Effector memory CD4-positive, alpha-beta T cell (primary cell): ENCODE measurements at regions not wholly inside any gene's neighbourhood (a gene's known extent, or its start where the extent isn't known, plus 50 kb on each side); places are given as distances from the start of the nearest gene placed in this dataset.
"Not testable (repeated sequence)": the region's sequence is repeated elsewhere in the genome, so short reads cannot be mapped to it uniquely, and the experiment has no call there.

ENCODE experiments used
- DNase-seq, 3 donors: peaks; one replicate each; pipeline ENCODE4 v3.0.0-alpha.2; 2020
- H3K27ac ChIP-seq: 2 replicates; pipeline ENCODE4 v1.7.0; 2013; ENCODE audit warnings: mild to moderate bottlenecking, low read length, moderate library complexity; ENCODE audit not compliant: insufficient read depth, poor library complexity, severe bottlenecking
- H3K27me3 ChIP-seq: replicated peaks from 2 replicates; pipeline ENCODE4 v1.7.0; 2013; ENCODE audit warnings: mild to moderate bottlenecking, low read length; ENCODE audit not compliant: insufficient read depth, control insufficient read depth, poor library complexity, severe bottlenecking
- H3K36me3 ChIP-seq: 2 replicates; pipeline ENCODE4 v1.7.0; 2013; ENCODE audit warnings: mild to moderate bottlenecking, low read length, moderate library complexity; ENCODE audit not compliant: control insufficient read depth, insufficient read depth
- H3K4me1 ChIP-seq: 2 replicates; pipeline ENCODE4 v1.7.0; 2013; ENCODE audit warnings: low read length, mild to moderate bottlenecking; ENCODE audit not compliant: control insufficient read depth, insufficient read depth, poor library complexity, severe bottlenecking
- H3K4me3 ChIP-seq: 2 replicates; pipeline ENCODE4 v1.7.0; 2013; ENCODE audit warnings: low read length, low read depth, mild to moderate bottlenecking; ENCODE audit not compliant: insufficient read depth, poor library complexity, severe bottlenecking
- H3K9me3 ChIP-seq: 2 replicates; pipeline ENCODE4 v1.7.0; 2013; ENCODE audit warnings: mild to moderate bottlenecking, low read length, moderate library complexity; ENCODE audit not compliant: control insufficient read depth

DNA sequence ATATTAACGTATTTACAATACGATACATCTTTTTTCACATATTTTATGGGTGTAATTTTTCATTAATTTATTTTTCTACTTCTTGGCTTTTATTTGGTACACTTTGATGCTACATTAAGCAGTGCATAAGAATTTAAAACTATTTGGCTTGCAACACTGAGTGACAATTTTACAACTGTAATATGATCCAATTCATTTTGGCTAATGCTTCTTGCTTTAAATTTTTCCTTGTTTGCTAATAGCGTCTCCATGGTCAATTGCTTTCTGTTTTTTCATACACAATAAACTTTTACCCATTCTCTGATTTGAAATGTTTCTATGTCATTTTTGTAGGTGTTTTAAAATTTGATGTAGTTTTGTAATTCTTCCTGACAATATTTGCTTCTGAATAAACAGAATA is 773.2 kb downstream of the FAM181B start:
- H3K9me3 ChIP-seq: no peaks in the 10 kb centered on the region
- no peaks in the 10 kb centered on the region for H3K27me3 ChIP-seq
- DNase-seq: no peak
- no peaks in the 10 kb centered on the region for H3K36me3 ChIP-seq
- no peak overlapping the region for H3K4me3 ChIP-seq
- H3K4me1 ChIP-seq: no peaks in the 10 kb centered on the region
- no peak overlapping the region for H3K27ac ChIP-seq

DNA sequence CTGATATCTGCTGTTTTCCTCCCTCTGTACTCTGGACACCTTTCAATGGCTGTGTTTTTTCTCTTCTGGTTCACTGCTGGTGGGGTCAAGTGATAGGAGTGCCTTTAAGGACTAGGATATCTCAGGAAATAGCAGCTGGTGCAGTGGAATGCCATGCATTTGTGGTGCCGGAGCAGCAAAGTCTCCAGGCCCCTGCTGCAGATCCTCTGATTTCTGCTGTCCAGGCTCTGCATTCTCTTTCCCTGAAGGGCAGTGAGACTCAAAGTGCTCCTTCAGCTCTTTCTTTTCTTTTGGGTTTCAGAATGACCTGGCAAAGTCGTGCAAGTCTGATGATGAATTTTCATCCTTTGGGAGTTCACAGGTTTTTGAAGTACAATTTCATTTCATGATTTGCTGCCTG is 774.3 kb downstream of the FAM181B start:
- no peaks in the 10 kb centered on the region for H3K36me3 ChIP-seq
- no peak for DNase-seq
- H3K9me3 ChIP-seq: no peaks in the 10 kb centered on the region
- no peaks in the 10 kb centered on the region for H3K4me1 ChIP-seq
- H3K27me3 ChIP-seq: no peaks in the 10 kb centered on the region
- H3K4me3 ChIP-seq: no peak overlapping the region
- no peak overlapping the region for H3K27ac ChIP-seq

DNA sequence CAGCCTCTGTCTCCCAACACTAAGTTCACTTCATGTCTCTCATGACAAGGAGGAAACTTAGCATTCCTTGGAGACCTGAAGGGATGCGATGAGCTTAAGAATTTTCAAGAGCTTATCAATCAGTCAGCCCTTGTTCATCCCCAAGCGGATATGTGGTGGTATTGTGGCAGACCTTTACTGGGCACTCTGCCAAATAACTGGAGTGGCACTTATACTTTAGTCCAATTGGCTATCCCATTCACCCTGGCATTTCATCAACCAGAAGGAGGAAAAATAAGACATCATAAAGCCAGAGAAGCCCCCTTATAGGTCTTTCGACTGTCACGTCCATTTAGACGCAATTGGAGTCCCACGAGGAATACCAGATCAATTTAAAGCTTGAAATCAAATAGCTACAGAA is 779.4 kb downstream of the FAM181B start:
- not testable (repeated sequence) for H3K36me3 ChIP-seq, DNase-seq

DNA sequence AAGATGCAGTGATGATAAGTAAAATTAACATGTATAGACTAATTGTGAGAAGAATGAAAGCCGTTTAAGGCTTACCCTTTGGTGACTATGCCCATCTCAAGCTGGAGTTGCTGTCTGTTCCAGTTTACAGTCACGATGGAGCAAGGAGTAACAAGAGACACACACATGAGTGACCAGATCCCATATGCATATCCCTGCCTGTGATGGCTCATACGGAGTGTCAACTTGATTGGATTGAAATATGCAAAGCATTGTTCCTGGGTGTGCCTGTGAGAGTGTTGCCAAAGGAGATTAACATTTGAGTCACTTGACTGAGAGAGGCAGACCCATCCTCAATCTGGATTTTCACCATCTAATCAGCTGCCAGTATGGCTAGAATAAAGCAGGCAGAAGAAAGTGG is 786.8 kb downstream of the FAM181B start:
- Histone ChIP-seq H3K4me1 (no peaks in the 10 kb centered on the region), H3K9me3 (no peaks in the 10 kb centered on the region), H3K27ac (no peak overlapping the region), H3K4me3 (no peak overlapping the region), H3K36me3 (no peaks in the 10 kb centered on the region), H3K27me3 (no peaks in the 10 kb centered on the region)
- DNase-seq: no peak

More for the DNA sequence above, 779.4 kb downstream of the FAM181B start:
- H3K9me3 ChIP-seq, H3K27ac ChIP-seq, H3K27me3 ChIP-seq, H3K4me3 ChIP-seq, H3K4me1 ChIP-seq: not testable (repeated sequence)

DNA sequence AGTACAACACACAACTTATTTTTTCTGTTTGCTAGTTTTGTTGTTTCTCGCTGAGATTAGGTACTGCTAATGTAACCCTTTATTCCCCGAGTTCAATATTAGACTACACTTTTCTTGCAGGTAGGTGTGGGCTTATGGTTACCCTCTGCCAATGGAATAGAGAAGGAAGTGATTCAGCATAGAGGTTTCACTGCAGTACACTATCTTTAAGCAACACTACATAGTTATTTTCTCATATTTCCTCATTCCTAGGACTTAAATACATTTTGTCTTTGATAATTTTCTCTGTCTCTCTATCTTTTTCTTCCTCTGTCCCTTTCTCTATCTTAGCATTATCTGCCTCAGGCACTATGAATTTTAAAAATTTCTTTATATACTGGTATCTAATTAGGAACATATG is 791.0 kb downstream of the FAM181B start:
- H3K27me3 ChIP-seq: no peaks in the 10 kb centered on the region

DNA sequence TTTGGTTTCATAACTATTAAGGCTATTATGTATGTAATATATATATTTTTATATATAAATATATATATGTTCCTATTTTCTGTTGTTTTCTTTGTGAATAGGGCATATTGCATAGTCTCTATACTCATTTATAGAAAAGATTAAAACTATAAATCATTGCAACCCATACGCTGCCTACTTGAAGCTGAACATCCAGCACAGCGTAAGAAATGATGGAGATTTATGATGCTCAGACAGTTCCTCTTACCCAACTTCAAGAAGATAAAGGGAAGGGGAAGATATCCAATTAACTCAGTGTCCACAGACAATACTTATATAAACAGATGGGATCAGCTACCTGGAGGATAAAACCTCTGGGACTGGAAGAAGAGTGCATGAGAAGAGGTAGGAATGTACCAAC is 791.7 kb downstream of the FAM181B start:
- H3K27ac ChIP-seq: no peak overlapping the region
- no peaks in the 10 kb centered on the region for H3K4me1 ChIP-seq
- H3K9me3 ChIP-seq: no peaks in the 10 kb centered on the region
- no peaks in the 10 kb centered on the region for H3K36me3 ChIP-seq
- H3K27me3 ChIP-seq: no peaks in the 10 kb centered on the region
- H3K4me3 ChIP-seq: no peak overlapping the region
- DNase-seq: no peak

More for the DNA sequence above, 791.0 kb downstream of the FAM181B start:
- H3K4me3 ChIP-seq: no peak overlapping the region
- no peak for DNase-seq
- no peak overlapping the region for H3K27ac ChIP-seq
- no peaks in the 10 kb centered on the region for H3K4me1 ChIP-seq
- H3K9me3 ChIP-seq: no peaks in the 10 kb centered on the region
- H3K36me3 ChIP-seq: no peaks in the 10 kb centered on the region

DNA sequence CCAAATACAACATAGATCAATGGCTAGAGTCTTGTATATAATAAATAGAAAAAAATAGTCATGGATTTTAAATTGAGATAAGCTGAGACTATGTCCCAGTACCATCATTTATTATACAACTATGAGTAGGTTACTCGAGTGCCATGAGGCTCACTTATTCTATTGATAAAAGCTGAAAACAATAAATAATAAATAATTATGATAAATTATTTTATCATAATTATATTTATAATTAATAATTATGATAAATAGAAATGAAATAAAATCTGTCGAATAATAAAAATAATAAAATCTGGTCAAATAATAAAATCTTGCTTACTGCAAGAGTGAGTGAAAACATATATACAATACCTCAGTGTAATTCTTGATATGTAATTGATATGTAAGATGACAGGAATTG is 801.4 kb downstream of the FAM181B start:
- H3K27ac ChIP-seq: no peak overlapping the region
- H3K27me3 ChIP-seq: no peaks in the 10 kb centered on the region
- no peak for DNase-seq
- no peak overlapping the region for H3K4me3 ChIP-seq
- no peaks in the 10 kb centered on the region for H3K4me1 ChIP-seq
- no peaks in the 10 kb centered on the region for H3K9me3 ChIP-seq
- H3K36me3 ChIP-seq: no peaks in the 10 kb centered on the region

DNA sequence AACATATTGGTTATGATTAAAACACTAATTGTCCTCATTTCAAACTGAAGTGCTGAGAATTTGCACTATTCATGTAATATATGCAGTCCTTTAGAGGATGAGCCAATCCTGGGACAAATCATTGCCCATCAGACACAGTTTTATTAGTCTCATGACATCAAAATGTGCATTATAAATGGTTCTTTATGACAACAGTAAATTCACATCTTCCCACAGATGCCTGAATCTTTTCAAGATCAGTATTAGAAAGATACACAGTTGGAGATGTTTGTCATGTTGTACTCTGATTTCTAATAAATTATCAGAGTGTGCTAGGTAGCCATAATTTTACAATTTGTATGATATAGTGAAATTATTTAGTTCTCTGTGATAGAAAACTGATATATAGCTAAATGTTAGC is 813.5 kb downstream of the FAM181B start:
- H3K36me3 ChIP-seq: no peaks in the 10 kb centered on the region

DNA sequence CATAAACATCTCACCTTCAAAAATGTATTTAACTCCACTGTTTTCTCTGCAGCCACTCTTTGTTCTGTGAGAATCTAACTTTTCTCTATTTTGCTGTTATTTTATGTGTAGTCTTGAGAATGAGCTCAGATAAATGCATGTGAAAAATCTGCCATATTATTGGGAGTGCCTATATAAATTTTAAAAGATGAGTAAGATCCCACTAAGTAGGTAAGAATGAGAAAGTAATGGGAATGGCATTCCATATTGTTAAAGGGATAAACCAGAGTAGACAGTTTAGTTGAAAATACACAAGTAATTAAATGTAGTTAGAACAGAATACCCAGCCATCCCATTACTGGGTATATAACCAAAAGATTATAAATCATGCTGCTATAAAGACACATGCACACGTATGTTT is 817.2 kb downstream of the FAM181B start:
- DNase-seq: no peak
- H3K9me3 ChIP-seq: no peaks in the 10 kb centered on the region
- no peaks in the 10 kb centered on the region for H3K27me3 ChIP-seq
- no peaks in the 10 kb centered on the region for H3K36me3 ChIP-seq
- no peak overlapping the region for H3K4me3 ChIP-seq
- no peaks in the 10 kb centered on the region for H3K4me1 ChIP-seq
- H3K27ac ChIP-seq: no peak overlapping the region

More for the DNA sequence above, 813.5 kb downstream of the FAM181B start:
- Histone ChIP-seq H3K9me3 (no peaks in the 10 kb centered on the region), H3K4me3 (no peak overlapping the region), H3K4me1 (no peaks in the 10 kb centered on the region), H3K27me3 (no peaks in the 10 kb centered on the region), H3K27ac (no peak overlapping the region)
- DNase-seq: no peak

DNA sequence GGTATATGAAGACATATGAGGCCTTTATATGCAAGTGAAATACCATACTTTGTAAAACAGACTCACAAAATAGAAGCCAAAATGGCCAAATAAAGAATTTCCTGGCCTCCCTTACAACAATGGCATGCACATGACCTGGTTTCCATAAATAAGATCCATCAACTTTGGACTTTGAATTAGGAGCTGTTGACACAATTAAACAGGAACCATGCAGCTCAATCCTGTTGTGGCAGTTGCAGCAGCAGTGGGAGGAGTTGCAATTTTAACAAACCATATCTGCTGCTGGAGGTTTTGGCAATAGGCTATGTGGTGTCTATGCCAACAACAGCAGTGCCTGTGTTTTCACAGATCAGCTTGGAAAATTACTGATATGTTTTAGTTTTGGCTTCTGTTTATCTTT is 818.6 kb downstream of the FAM181B start:
- Histone ChIP-seq H3K9me3 (no peaks in the 10 kb centered on the region), H3K36me3 (no peaks in the 10 kb centered on the region), H3K4me1 (no peaks in the 10 kb centered on the region), H3K27ac (no peak overlapping the region), H3K4me3 (no peak overlapping the region), H3K27me3 (no peaks in the 10 kb centered on the region)
- no peak for DNase-seq

DNA sequence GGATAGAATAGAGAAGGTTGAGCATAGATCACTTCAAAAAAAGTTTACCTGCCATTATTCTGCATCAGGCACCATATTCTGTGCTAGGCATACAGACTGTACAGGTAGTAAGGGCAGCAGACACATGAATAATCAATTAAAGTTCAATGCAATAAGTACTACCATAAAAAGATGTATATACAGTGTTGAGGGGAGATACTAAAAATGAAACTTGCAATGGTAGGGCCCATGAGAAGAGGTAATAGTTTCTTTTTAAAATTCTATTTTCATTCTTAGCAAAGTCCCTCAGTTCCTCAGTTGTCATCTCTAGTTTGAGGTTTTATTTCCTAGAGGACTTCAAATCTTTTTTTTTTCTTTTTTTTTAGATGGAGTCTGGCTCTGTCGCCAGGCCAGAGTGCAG is 819.9 kb downstream of the FAM181B start:
- Histone ChIP-seq H3K27me3 (no peaks in the 10 kb centered on the region), H3K36me3 (no peaks in the 10 kb centered on the region), H3K9me3 (no peaks in the 10 kb centered on the region), H3K27ac (no peak overlapping the region), H3K4me3 (no peak overlapping the region), H3K4me1 (no peaks in the 10 kb centered on the region)
- no peak for DNase-seq
